ENCODE measurements at regions not wholly inside any gene's neighbourhood (a gene's known extent, or its start where the extent isn't known, plus 50 kb on each side); places are given as distances from the start of the nearest gene placed in this dataset.

GRCh38 chr12:3975652-3976051 lies 102.5 kb upstream of the PARP11 start (continued):
- peak; percentile 34; the same call in 1 of the 2 replicates for TF ChIP-seq RARA (CRISPR knock-in tag; IDR thresholded peaks at IDR 0.05)
- no peak for TF ChIP-seq ZNF547 (CRISPR knock-in tag; IDR thresholded peaks at IDR 0.05)
- TF ChIP-seq TBP (CRISPR knock-in tag; IDR thresholded peaks at IDR 0.05): no peak
- TF ChIP-seq ZNF839 (CRISPR knock-in tag; IDR thresholded peaks at IDR 0.05; ENCODE audit: borderline replicate concordance): no peak
- TF ChIP-seq HMG20A (CRISPR knock-in tag; IDR thresholded peaks at IDR 0.05; ENCODE audit: borderline replicate concordance): peak; percentile 15; the same call in 1 of the 2 replicates
- no peak for TF ChIP-seq PITX1 (CRISPR knock-in tag; IDR thresholded peaks at IDR 0.05)

DNA sequence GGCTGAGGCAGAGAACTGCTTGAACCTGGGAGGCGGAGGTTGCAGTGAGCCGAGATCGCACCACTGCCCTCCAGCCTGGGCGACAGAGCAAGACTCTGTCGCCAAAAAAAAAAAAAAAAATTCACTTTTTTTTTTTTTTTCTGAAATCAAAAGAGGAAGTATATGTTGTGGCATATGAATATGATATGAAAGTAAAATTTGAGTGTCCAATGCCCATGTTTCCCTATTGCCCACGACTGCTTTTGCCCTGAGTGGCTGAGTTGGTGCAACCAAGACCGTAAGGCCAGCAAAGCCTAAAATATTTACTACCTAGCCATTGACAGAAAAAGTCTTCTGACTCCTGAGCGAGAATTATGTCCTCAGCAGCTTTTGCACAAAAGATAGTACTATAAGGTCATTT lies 101.7 kb upstream of the PARP11 start:
- H3K4me3 ChIP-seq (replicated peaks in 1 of 3; ENCODE audit: insufficient read depth in 1 of 3, low read depth in 2 of 3, low read length in 3 of 3): no peak overlapping the region
- no peaks in the 10 kb centered on the region for H4K20me1 ChIP-seq (ENCODE audit: insufficient read depth, low read length)
- TF ChIP-seq ZNF335 (CRISPR knock-in tag; IDR thresholded peaks at IDR 0.05) (no peak), ZMYM3 (CRISPR knock-in tag; IDR thresholded peaks at IDR 0.05) (no peak), TCF12 (IDR thresholded peaks at IDR 0.05) (no peak), TCF12 (CRISPR knock-in tag; IDR thresholded peaks at IDR 0.05) (no peak), FUBP1 (CRISPR knock-in tag; IDR thresholded peaks at IDR 0.05; ENCODE audit: borderline replicate concordance) (no peak), KLF6 (CRISPR knock-in tag; IDR thresholded peaks at IDR 0.05) (no peak), ZBTB8A (CRISPR knock-in tag; IDR thresholded peaks at IDR 0.05; ENCODE audit: borderline replicate concordance, low read depth) (no peak)
- TF ChIP-seq, protein P1, sequence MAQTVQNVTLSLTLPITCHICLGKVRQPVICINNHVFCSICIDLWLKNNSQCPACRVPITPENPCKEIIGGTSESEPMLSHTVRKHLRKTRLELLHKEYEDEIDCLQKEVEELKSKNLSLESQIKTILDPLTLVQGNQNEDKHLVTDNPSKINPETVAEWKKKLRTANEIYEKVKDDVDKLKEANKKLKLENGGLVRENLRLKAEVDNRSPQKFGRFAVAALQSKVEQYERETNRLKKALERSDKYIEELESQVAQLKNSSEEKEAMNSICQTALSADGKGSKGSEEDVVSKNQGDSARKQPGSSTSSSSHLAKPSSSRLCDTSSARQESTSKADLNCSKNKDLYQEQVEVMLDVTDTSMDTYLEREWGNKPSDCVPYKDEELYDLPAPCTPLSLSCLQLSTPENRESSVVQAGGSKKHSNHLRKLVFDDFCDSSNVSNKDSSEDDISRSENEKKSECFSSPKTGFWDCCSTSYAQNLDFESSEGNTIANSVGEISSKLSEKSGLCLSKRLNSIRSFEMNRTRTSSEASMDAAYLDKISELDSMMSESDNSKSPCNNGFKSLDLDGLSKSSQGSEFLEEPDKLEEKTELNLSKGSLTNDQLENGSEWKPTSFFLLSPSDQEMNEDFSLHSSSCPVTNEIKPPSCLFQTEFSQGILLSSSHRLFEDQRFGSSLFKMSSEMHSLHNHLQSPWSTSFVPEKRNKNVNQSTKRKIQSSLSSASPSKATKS (CRISPR knock-in tag; IDR thresholded peaks at IDR 0.05): no peak
- TF ChIP-seq, protein P2, sequence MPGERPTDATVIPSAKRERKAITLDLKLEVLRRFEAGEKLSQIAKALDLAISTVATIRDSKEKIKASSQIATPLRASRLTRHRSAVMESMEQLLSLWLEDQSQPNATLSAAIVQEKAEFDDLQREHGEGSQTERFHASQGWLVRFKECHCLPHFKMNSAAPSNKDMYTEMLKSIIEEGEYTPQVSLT (CRISPR knock-in tag; IDR thresholded peaks at IDR 0.05; ENCODE audit: borderline replicate concordance, low read depth): no peak
- H2AFZ ChIP-seq (ENCODE audit: low read length): no peak overlapping the region
- H3K27me3 ChIP-seq (ENCODE audit: control insufficient read depth in 1 of 2, insufficient read depth in 2 of 2, low read length in 2 of 2): peaks cover 0 to 13% of the 10 kb centered on the region in 2 experiments; a peak in 1 of 5 replicates
- no peak overlapping the region for H3K4me2 ChIP-seq (ENCODE audit: low read depth, low read length)
- in situ Hi-C loops (cut with HindIII; ENCODE audit: extremely low pct_ligation_motif_present, low pct_unique_long_range_greater_than_20kb) (no loop called here), intact Hi-C loops (cut with micrococcal nuclease; ENCODE audit: unreplicated experiment) (no loop called here)
- no TSS peak for BruUV-seq (replicated peaks)
- ATAC-seq (no peak), DNase-seq (ENCODE audit: low spot score) (no peak), FAIRE-seq (no peak)
- 0 out of 2 replicates have a peak, but pooled peaks cover 9% of the 10 kb centered on the region for H3K4me1 ChIP-seq (ENCODE audit: insufficient read depth, low read length)
- ChIA-PET POLR2A (no interaction called here), CTCF (ENCODE audit: low intra/inter-chr PET ratio, low total read pairs) (no interaction called here)
- no peaks in the 10 kb centered on the region for H3K79me2 ChIP-seq (ENCODE audit: insufficient read depth, low read length)
- no peak overlapping the region for H3K27ac ChIP-seq (ENCODE audit: extremely low read length, insufficient read depth, low read length)
- H3K9me3 ChIP-seq (ENCODE audit: low read length): no peaks in the 10 kb centered on the region
- H3K9ac ChIP-seq (ENCODE audit: insufficient read depth, low read depth, low read length): no peak overlapping the region
- no peaks in the 10 kb centered on the region for H3K36me3 ChIP-seq (replicated peaks in 1 of 2; ENCODE audit: control insufficient read depth in 1 of 2, insufficient read depth in 2 of 2, low read length in 2 of 2)
- WGBS (ENCODE audit: low lambda C conversion rate): 82% methylated on average over 8 of the region's 8 CpGs
